ENCODE measurements at regions not wholly inside any gene's neighbourhood (a gene's known extent, or its start where the extent isn't known, plus 50 kb on each side); places are given as distances from the start of the nearest gene placed in this dataset.
"Not testable (repeated sequence)": the region's sequence is repeated elsewhere in the genome, so short reads cannot be mapped to it uniquely, and the experiment has no call there.

DNA sequence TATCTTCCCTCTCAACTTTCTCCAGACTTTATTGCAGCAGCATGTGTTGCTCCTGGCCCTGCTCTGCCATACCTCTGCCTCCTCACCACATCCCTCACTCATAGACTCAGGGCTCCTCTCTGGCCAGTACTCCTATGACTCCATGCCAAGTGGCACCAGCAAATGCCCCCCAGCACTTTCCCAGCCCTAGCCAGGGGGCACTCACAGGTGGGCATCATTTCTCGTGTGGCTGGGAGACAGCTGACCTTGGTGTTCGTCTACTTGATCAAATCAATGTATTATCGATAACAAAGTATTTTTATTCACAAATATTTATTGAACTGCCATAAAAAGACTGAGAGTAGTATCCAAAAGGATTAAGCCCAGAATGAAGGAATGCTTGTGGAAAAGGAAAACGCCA lies 418.2 kb downstream of the FAM72C start:
- no peaks in the 10 kb centered on the region for H3K4me1 Mint-ChIP-seq
- H3K36me3 Mint-ChIP-seq (ENCODE audit: low read depth) = no peaks in the 10 kb centered on the region
- no peaks in the 10 kb centered on the region for H3K27me3 Mint-ChIP-seq (ENCODE audit: low read depth)
- no peak overlapping the region for H3K27ac Mint-ChIP-seq
- no peak overlapping the region for H3K4me3 Mint-ChIP-seq
- TF ChIP-seq, protein P1, sequence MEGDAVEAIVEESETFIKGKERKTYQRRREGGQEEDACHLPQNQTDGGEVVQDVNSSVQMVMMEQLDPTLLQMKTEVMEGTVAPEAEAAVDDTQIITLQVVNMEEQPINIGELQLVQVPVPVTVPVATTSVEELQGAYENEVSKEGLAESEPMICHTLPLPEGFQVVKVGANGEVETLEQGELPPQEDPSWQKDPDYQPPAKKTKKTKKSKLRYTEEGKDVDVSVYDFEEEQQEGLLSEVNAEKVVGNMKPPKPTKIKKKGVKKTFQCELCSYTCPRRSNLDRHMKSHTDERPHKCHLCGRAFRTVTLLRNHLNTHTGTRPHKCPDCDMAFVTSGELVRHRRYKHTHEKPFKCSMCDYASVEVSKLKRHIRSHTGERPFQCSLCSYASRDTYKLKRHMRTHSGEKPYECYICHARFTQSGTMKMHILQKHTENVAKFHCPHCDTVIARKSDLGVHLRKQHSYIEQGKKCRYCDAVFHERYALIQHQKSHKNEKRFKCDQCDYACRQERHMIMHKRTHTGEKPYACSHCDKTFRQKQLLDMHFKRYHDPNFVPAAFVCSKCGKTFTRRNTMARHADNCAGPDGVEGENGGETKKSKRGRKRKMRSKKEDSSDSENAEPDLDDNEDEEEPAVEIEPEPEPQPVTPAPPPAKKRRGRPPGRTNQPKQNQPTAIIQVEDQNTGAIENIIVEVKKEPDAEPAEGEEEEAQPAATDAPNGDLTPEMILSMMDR (IDR thresholded peaks at IDR 0.05; ENCODE audit: unreplicated experiment in 3 of 3) = no peak
- peaks cover 55% of the 10 kb centered on the region for H3K9me3 Mint-ChIP-seq

DNA sequence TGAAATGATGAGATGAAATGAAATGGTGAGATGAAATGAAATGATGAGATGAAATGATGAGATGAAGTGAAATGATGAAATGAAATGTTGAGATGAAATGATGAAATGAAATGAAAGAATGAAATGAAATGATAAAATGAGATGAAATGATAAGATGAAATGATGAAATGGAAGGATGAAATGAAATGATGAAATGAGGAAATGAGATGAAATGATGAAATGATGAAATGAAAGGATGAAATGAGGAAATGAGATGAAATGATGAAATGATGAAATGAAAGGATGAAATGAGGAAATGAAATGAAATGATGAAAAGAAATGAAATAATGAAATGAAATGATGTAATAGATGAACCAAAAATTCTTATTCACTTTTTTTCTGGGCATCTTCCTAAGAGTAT lies 467.1 kb downstream of the FAM72C start:
- H3K4me1 Mint-ChIP-seq; H3K27me3 Mint-ChIP-seq (ENCODE audit: low read depth); H3K27ac Mint-ChIP-seq; H3K4me3 Mint-ChIP-seq: not testable (repeated sequence)
- peaks cover 17% of the 10 kb centered on the region for H3K36me3 Mint-ChIP-seq (ENCODE audit: low read depth)
- H3K9me3 Mint-ChIP-seq = peaks cover 23% of the 10 kb centered on the region

DNA sequence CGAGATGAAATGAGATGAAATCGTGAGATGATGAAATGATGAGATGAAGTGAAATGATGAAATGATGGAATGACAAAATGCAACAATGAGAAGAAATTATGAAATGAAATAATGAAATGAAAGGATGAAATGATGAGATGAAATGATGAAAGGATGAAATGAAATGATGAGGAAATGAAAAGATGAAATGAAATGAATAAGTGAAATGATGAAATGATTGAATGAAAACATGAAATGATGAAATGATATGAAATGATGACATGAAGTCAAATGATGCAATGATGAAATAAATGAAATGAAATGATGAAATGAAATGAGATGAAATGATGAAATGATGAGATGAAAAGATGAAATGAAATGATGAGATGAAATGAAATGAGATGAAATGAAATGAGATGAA lies 467.7 kb downstream of the FAM72C start:
- Mint-ChIP-seq H3K9me3 (peaks cover 23% of the 10 kb centered on the region), H3K36me3 (ENCODE audit: low read depth) (peaks cover 17% of the 10 kb centered on the region)
- not testable (repeated sequence) for H3K27me3 Mint-ChIP-seq (ENCODE audit: low read depth); H3K27ac Mint-ChIP-seq; H3K4me1 Mint-ChIP-seq; H3K4me3 Mint-ChIP-seq

DNA sequence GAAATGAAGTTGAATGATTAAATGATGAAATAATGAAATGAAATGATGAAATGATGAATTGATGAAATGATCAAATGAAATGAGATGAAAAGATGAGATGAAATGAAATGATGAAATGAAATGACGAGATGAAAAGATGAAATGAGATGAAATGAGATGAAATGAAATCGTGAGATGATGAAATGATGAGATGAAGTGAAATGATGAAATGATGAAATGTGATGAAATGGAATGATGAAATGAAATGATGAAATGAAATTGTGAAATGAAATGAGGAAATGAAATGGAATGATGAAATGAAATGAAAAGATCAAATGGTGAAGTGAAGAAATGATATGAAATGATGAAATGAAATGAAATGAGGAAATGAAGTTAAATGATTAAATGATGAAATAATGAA lies 468.7 kb downstream of the FAM72C start:
- H3K27me3 Mint-ChIP-seq (ENCODE audit: low read depth); H3K4me3 Mint-ChIP-seq; H3K27ac Mint-ChIP-seq; H3K4me1 Mint-ChIP-seq: not testable (repeated sequence)
- peaks cover 17% of the 10 kb centered on the region for H3K36me3 Mint-ChIP-seq (ENCODE audit: low read depth)
- H3K9me3 Mint-ChIP-seq = peaks cover 23% of the 10 kb centered on the region

DNA sequence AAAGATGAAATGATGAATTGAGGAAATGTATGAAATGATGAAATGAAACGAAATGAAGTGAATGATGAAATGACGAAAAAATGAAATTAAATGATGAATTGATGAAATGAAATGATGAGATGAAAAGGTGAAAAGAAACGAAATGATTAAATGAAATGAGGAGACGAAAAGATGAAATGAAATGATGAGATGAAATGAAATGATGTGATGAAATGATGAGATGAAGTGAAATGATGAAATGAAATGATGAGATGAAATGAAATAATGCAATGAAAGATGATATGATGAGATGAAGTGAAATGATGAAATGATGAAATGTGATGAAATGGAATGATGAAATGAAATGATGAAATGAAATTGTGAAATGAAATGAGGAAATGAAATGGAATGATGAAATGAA lies 469.7 kb downstream of the FAM72C start:
- not testable (repeated sequence) for H3K27ac Mint-ChIP-seq; H3K4me1 Mint-ChIP-seq; H3K4me3 Mint-ChIP-seq; H3K27me3 Mint-ChIP-seq (ENCODE audit: low read depth)
- peaks cover 23% of the 10 kb centered on the region for H3K9me3 Mint-ChIP-seq
- H3K36me3 Mint-ChIP-seq (ENCODE audit: low read depth) = peaks cover 17% of the 10 kb centered on the region

DNA sequence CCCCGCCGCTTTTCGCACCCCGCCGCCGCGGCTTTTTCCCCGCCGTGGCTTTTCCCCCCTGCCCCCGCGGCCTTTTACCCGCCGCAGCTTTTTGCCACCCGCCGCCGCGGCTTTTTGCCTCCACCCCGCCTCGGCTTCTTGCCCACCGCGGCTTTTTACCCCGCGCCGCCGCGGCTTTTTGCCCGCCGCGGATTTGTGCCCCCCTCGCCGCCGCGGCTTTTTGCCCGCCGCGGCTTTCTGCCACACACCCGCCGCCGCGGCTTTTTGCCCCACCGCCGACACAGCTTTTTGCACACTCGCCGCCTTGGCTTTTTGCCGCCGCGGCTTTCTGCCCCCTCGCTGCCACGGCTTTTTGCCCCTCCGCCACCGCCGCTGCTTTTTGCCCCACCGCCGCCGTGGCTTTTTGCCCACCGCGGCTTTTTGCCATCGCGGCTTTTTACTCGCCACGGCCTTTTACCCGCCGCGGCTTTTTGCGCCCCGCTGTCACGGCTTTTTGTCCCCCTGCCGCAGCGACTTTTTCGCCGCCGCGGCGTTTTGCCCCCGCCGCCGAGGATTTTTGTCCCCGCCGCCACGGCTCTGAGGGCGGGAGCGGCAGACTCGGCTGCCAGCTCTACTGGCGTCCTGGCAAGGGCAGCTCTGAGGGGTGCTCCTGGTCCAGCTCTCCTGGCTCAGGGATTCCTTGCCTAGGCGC lies 473.6 kb downstream of the FAM72C start:
- H3K27ac Mint-ChIP-seq; H3K4me1 Mint-ChIP-seq; H3K27me3 Mint-ChIP-seq (ENCODE audit: low read depth); H3K4me3 Mint-ChIP-seq: not testable (repeated sequence)
- H3K9me3 Mint-ChIP-seq = peaks cover 15% of the 10 kb centered on the region
- peaks cover 13% of the 10 kb centered on the region for H3K36me3 Mint-ChIP-seq (ENCODE audit: low read depth)

DNA sequence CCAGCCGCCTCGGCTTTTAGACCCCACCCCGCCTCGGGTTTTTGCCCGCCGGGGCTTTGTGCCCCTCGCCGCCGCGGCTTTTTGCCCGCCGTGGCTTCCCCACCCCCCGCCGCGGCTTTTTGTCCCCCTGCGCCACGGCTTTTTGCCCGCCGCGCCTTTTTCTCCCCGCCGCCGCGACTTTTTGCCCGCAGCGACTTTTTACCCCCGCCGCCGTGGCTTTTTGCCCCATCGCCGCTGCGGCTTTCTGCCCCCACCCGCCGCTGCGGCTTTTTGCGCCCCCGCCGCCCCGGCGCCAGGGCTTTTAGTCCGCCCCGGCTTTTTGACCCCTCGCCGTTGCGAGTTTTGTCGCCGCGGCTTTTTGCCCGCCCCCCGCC lies 474.4 kb downstream of the FAM72C start:
- peaks cover 7% of the 10 kb centered on the region for H3K9me3 Mint-ChIP-seq
- H3K36me3 Mint-ChIP-seq (ENCODE audit: low read depth) = peaks cover 6% of the 10 kb centered on the region
- no peak overlapping the region for H3K4me3 Mint-ChIP-seq
- TF ChIP-seq, protein P1 (IDR thresholded peaks at IDR 0.05; ENCODE audit: unreplicated experiment in 3 of 3) = no peak
- peaks cover 4% of the 10 kb centered on the region for H3K27me3 Mint-ChIP-seq (ENCODE audit: low read depth)
- H3K27ac Mint-ChIP-seq = no peak overlapping the region
- no peaks in the 10 kb centered on the region for H3K4me1 Mint-ChIP-seq

DNA sequence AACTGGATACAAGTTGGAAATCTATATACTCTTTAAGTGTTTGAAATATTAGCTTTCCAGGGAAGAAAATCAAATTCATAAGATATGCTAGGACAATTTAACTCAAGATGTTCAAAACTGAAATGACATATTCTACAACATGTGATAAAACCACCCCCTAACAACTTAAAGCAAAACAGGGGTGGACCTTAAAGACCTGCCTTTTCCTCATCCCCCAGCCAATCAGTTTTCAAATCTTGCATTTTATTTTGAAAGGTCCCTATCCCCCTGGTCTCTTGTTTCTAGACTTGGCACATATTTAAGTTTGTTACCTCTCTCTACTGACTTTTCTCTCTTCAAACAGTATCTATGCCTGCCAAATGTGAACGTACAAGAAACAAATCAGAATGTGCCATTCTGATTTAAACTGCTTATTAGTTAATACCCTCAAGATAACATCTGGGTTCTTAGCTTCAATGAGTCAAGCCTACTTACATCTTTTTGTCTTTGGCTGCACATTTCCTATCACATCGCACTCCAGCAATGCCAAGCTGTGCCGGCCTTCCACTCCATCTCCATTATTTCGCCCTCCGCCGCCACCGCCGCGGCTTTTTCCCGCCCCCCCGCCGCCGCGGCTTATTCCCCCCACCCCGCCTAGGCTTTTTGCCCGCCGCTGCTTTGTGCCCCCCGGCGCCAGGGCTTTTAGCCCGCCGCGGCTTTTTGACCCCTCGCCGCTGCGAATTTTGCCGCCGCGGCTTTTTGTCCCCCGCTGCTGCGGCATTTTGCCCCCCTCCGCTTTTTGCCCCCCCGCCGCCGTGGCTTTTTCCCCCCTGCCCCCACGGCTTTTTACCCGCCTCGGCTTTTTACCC lies 475.0 kb downstream of the FAM72C start:
- not testable (repeated sequence) for H3K4me3 Mint-ChIP-seq; H3K9me3 Mint-ChIP-seq; H3K27me3 Mint-ChIP-seq (ENCODE audit: low read depth); H3K36me3 Mint-ChIP-seq (ENCODE audit: low read depth); H3K27ac Mint-ChIP-seq; H3K4me1 Mint-ChIP-seq

Measured in nephron (organoid).